Fibroblast of the aortic adventitia (primary cell): ENCODE measurements at regions not wholly inside any gene's neighbourhood (a gene's known extent, or its start where the extent isn't known, plus 50 kb on each side); places are given as distances from the start of the nearest gene placed in this dataset.

Experiments used
- DNase-seq: peaks from one replicate; pipeline ENCODE4 v3.0.0-alpha.2; 2010; ENCODE audit warnings: low read depth
- H3K4me3 ChIP-seq: 2 replicates; pipeline ENCODE4 v1.5.1; 2011; ENCODE audit warnings: low read depth, mild to moderate bottlenecking, control low read depth, low read length, moderate library complexity
- CTCF ChIP-seq: IDR thresholded peaks from 2 replicates; pipeline ENCODE4 v1.5.1; 2011; ENCODE audit warnings: mild to moderate bottlenecking, low read length, control low read depth, inconsistent platforms; ENCODE audit not compliant: insufficient read depth

- DNase-seq, result no peak
- no peak overlapping the region for H3K4me3 ChIP-seq
- no peak for TF ChIP-seq CTCF
Observed at GRCh38 chr9:129349665-129349947, 171.5 kb upstream of the IER5L start.

- no peak overlapping the region for H3K4me3 ChIP-seq
- DNase-seq, result no peak
- no peak for TF ChIP-seq CTCF
Observed at GRCh38 chr9:129348890-129349664, 171.0 kb upstream of the IER5L start.

GRCh38 chr9:129347316-129348120, 169.5 kb upstream of the IER5L start:
- peak; percentile 67 for DNase-seq
- no peak for TF ChIP-seq CTCF
- no peak overlapping the region for H3K4me3 ChIP-seq

GRCh38 chr9:129346046-129346445, 168.0 kb upstream of the IER5L start:
- TF ChIP-seq CTCF, result no peak
- H3K4me3 ChIP-seq, result no peak overlapping the region
- DNase-seq, result no peak

- no peak for DNase-seq
- TF ChIP-seq CTCF, result no peak
- H3K4me3 ChIP-seq, result no peak overlapping the region
Observed at GRCh38 chr9:129344641-129345495, 166.8 kb upstream of the IER5L start.

GRCh38 chr9:129343424-129344375, 165.6 kb upstream of the IER5L start:
- no peak overlapping the region for H3K4me3 ChIP-seq
- peak; percentile 38 for TF ChIP-seq CTCF
- no peak for DNase-seq
